Kidney epithelial cell (primary cell): ENCODE measurements at regions not wholly inside any gene's neighbourhood (a gene's known extent, or its start where the extent isn't known, plus 50 kb on each side); places are given as distances from the start of the nearest gene placed in this dataset.

Experiments
- DNase-seq: peaks from one replicate; pipeline ENCODE4 v3.0.0-alpha.2; 2010; ENCODE audit warnings: low read depth
- H3K27me3 ChIP-seq: 2 replicates; pipeline ENCODE4 v1.6.0; 2011; ENCODE audit warnings: low read length; ENCODE audit not compliant: control insufficient read depth, insufficient read depth
- H3K36me3 ChIP-seq: 2 replicates; pipeline ENCODE4 v1.5.1; 2011; ENCODE audit warnings: low read length; ENCODE audit not compliant: control insufficient read depth, insufficient read depth
- H3K4me3 ChIP-seq: 2 replicates; pipeline ENCODE4 v1.5.1; 2011; ENCODE audit warnings: low read depth, mild to moderate bottlenecking, control low read depth, low read length
- TF ChIP-seq, protein P1 (sequence below): IDR thresholded peaks from 2 replicates; pipeline ENCODE4 v1.5.1; 2011; ENCODE audit warnings: mild to moderate bottlenecking, moderate library complexity, low read length, control low read depth, inconsistent platforms; ENCODE audit not compliant: insufficient read depth, poor library complexity, severe bottlenecking

- Histone ChIP-seq H3K36me3 (no peaks in the 10 kb centered on the region), H3K4me3 (no peak overlapping the region), H3K27me3 (no peaks in the 10 kb centered on the region)
- no peak for DNase-seq
- TF ChIP-seq, protein P1, sequence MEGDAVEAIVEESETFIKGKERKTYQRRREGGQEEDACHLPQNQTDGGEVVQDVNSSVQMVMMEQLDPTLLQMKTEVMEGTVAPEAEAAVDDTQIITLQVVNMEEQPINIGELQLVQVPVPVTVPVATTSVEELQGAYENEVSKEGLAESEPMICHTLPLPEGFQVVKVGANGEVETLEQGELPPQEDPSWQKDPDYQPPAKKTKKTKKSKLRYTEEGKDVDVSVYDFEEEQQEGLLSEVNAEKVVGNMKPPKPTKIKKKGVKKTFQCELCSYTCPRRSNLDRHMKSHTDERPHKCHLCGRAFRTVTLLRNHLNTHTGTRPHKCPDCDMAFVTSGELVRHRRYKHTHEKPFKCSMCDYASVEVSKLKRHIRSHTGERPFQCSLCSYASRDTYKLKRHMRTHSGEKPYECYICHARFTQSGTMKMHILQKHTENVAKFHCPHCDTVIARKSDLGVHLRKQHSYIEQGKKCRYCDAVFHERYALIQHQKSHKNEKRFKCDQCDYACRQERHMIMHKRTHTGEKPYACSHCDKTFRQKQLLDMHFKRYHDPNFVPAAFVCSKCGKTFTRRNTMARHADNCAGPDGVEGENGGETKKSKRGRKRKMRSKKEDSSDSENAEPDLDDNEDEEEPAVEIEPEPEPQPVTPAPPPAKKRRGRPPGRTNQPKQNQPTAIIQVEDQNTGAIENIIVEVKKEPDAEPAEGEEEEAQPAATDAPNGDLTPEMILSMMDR = no peak
These were observed 153.3 kb downstream of the TMEM26 start for GRCh38 chr10:61299841-61300240.

- TF ChIP-seq, protein P1 = no peak
- H3K36me3 ChIP-seq = no peaks in the 10 kb centered on the region
- no peaks in the 10 kb centered on the region for H3K27me3 ChIP-seq
- DNase-seq = no peak
- no peak overlapping the region for H3K4me3 ChIP-seq
These were observed 154.0 kb downstream of the TMEM26 start for GRCh38 chr10:61299156-61299555.

DNA sequence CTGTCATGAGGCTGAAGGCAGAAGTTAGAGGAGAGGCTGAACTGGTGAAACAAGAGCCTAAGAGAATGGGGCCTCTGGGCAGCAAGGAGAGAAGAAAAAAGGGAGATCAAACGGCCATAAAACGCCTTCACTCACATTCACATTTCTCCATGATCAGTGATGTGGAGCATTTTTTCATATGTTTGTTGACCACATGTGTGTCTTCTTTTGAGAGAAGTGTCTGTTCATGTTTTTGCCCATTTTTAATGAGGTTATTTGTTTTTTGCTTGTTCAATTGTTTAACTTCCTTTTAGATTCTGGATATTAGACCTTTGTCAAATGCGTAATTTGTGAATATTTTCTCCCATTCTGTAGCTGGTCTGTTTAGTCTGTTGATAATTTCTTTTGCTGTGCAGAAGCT is 155.0 kb downstream of the TMEM26 start:
- Histone ChIP-seq H3K4me3 (no peak overlapping the region), H3K36me3 (no peaks in the 10 kb centered on the region), H3K27me3 (no peaks in the 10 kb centered on the region)
- TF ChIP-seq, protein P1 = no peak
- DNase-seq = no peak

DNA sequence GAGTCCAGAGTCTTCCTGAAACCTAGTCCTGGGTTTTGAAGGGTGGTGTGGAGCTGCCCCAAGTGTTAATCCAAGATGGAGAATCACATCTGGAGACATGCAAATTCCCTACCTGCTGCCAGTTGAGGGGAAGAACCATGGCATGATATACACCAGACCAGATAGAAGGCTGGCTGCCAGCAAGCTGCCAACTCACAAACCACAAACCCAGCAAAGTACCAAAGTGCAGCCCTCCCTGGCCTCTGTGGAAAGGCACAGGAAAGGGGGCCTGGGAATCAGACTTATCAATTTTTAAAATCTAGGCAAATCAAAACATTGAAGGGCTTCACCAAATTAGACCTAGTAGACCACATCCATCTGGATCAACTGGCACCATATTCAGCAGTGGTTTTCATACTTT is 157.0 kb downstream of the TMEM26 start:
- no peak for DNase-seq
- Histone ChIP-seq H3K27me3 (no peaks in the 10 kb centered on the region), H3K36me3 (no peaks in the 10 kb centered on the region), H3K4me3 (no peak overlapping the region)
- TF ChIP-seq, protein P1 = no peak

GRCh38 chr10:61294131-61294530 is 159.1 kb downstream of the TMEM26 start:
- Histone ChIP-seq H3K27me3 (no peaks in the 10 kb centered on the region), H3K36me3 (no peaks in the 10 kb centered on the region), H3K4me3 (no peak overlapping the region)
- TF ChIP-seq, protein P1 = no peak
- DNase-seq = no peak

DNA sequence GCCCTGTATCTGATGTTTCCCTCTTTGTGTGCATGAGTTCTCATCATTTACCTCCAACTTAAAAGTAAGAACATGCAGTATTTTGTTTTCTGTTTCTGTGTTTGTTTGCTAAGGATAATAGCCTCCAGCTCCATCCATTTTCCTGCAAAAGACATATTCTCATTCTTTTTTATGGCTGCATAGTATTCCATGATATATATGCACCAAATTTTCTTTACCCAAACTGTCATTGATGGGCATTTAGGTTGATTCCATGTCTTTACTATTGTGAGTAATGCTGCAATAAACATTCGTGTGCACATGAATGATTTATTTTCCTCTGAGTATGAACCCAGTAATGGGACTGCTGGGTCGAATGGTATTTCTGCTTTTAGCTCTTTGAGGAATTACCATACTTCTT is 163.4 kb downstream of the TMEM26 start:
- no peak overlapping the region for H3K4me3 ChIP-seq
- H3K27me3 ChIP-seq = no peaks in the 10 kb centered on the region
- TF ChIP-seq, protein P1 = no peak
- no peaks in the 10 kb centered on the region for H3K36me3 ChIP-seq
- DNase-seq = no peak
